ENCODE measurements at regions not wholly inside any gene's neighbourhood (a gene's known extent, or its start where the extent isn't known, plus 50 kb on each side); places are given as distances from the start of the nearest gene placed in this dataset.

DNA sequence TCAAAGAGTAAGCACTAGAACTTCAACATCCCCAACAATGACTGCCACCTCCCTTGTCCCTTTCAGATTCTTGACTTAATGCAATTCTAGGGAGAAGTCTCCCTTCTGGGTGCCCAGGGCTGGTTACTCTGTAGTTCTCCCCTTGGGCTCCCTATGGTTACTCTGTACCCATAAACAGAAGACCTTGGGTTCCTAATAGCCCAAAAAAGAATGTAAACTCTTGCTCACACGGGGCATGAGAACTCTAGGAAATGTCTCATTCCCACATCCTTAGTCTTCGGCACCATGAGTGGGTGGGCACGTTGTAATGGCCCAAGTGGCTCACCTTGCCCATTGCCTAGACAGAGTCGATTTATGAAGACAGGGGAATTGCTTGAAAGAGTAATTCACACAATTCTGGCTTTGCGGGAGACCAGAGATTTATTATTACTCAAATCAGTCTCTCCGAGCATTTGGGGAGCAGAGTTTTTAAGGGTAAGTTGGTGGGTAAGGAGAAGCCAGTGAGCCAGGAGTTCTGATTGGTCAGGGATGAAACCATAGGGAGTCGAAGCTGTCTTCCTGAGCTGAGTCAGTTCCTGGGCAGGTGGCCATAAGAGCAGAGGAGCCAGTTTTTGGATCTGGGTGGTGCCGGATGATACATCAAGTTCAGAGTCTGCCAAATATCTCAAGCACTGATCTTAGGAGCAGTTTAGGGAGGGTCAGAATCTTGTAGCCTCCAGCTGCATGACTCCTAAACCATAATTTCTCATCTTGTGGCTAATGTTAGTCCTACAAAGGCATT lies 61.2 kb upstream of the SIRPG start:
- no peak for TF ChIP-seq CTCF (IDR thresholded peaks at IDR 0.05 in 2 of 3, conservative IDR thresholded peaks at IDR 0.05 in 1 of 3; ENCODE audit: control insufficient read depth in 2 of 3, extremely low read depth in 1 of 3, insufficient read depth in 1 of 3, low read depth in 3 of 3, low read length in 3 of 3)
- TF ChIP-seq TAF1 (IDR thresholded peaks at IDR 0.05; ENCODE audit: borderline replicate concordance, low read depth, low read length) = no peak
- no peak for TF ChIP-seq BRCA1 (IDR thresholded peaks at IDR 0.05; ENCODE audit: low read depth, low read length)
- no peak for TF ChIP-seq POLR2A (IDR thresholded peaks at IDR 0.05; ENCODE audit: low read depth, low read length)
- no peak for TF ChIP-seq ZBTB40 (IDR thresholded peaks at IDR 0.05; ENCODE audit: borderline replicate concordance)
- TF ChIP-seq, protein P1, sequence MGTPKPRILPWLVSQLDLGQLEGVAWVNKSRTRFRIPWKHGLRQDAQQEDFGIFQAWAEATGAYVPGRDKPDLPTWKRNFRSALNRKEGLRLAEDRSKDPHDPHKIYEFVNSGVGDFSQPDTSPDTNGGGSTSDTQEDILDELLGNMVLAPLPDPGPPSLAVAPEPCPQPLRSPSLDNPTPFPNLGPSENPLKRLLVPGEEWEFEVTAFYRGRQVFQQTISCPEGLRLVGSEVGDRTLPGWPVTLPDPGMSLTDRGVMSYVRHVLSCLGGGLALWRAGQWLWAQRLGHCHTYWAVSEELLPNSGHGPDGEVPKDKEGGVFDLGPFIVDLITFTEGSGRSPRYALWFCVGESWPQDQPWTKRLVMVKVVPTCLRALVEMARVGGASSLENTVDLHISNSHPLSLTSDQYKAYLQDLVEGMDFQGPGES (IDR thresholded peaks at IDR 0.05) = no peak
- no peak for TF ChIP-seq NFYA (IDR thresholded peaks at IDR 0.05; ENCODE audit: borderline replicate concordance, low read depth, low read length)
- TF ChIP-seq SUZ12 (IDR thresholded peaks at IDR 0.05; ENCODE audit: unreplicated experiment) = no peak
- no peak for TF ChIP-seq ZBED1 (IDR thresholded peaks at IDR 0.05; ENCODE audit: borderline replicate concordance)
- TF ChIP-seq ZNF274 (IDR thresholded peaks at IDR 0.05; ENCODE audit: insufficient read depth, insufficient read length) = no peak
- no peak for TF ChIP-seq YY1 (IDR thresholded peaks at IDR 0.05; ENCODE audit: low read depth, low read length)
- no peak for TF ChIP-seq ELK1 (IDR thresholded peaks at IDR 0.05; ENCODE audit: low read depth, low read length)
- TF ChIP-seq GABPA (IDR thresholded peaks at IDR 0.05; ENCODE audit: low read depth) = no peak

Measured in GM12878 (cell line).